ENCODE measurements at regions not wholly inside any gene's neighbourhood (a gene's known extent, or its start where the extent isn't known, plus 50 kb on each side); places are given as distances from the start of the nearest gene placed in this dataset.

DNA sequence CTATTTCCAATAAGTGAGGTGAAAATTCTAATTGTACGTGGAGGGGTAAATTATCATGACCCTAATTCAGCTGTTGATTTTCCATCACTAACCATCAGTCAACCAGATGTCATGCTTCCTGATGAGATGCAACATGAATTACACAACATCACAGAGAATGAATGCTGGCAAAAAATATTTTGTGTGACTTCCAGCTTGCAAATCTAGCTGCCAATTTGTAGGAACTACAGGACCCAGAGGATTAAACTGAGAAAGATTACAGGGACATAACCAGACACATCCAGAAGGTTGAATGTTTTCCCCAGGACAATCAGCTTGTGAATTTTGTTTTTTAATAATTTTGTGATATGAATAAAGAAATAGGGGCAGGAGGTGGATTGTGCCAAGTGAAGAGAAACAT is 349.0 kb upstream of the ATP10A start:
- no peak for TF ChIP-seq GATA3 (IDR thresholded peaks at IDR 0.05; ENCODE audit: low read depth, low read length)
- TF ChIP-seq GATA2 (IDR thresholded peaks at IDR 0.05; ENCODE audit: low read depth, low read length), result no peak

- TF ChIP-seq GATA2 (IDR thresholded peaks at IDR 0.05; ENCODE audit: low read depth, low read length) (no peak), GATA3 (IDR thresholded peaks at IDR 0.05; ENCODE audit: low read depth, low read length) (no peak)
These were observed 347.9 kb upstream of the ATP10A start for GRCh38 chr15:26210980-26211379.

- TF ChIP-seq GATA3 (IDR thresholded peaks at IDR 0.05; ENCODE audit: low read depth, low read length) (no peak), GATA2 (IDR thresholded peaks at IDR 0.05; ENCODE audit: low read depth, low read length) (no peak)
These were observed 338.2 kb upstream of the ATP10A start for GRCh38 chr15:26201177-26201858.

DNA sequence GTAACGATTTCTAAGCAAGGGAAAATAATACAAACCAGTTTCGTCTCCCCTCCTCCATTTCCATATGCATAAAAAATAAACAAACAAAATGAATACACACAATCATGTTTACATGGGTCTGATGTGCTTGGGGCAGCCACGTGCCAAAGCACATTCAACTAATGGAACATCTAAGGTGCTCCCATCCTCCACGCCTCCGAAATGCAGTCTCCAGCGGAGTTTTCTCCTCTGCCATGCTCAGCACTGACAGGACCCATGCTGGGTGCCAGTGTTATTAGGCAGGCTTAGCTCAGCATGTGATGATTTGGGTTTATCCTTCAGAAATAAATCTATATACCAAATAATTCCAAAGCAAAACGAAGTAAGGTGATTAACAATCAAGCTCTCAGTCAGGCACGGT is 337.3 kb upstream of the ATP10A start:
- TF ChIP-seq GATA3 (IDR thresholded peaks at IDR 0.05; ENCODE audit: low read depth, low read length), result no peak
- no peak for TF ChIP-seq GATA2 (IDR thresholded peaks at IDR 0.05; ENCODE audit: low read depth, low read length)

GRCh38 chr15:26197719-26198118 is 334.6 kb upstream of the ATP10A start:
- TF ChIP-seq GATA2 (IDR thresholded peaks at IDR 0.05; ENCODE audit: low read depth, low read length) (no peak), GATA3 (IDR thresholded peaks at IDR 0.05; ENCODE audit: low read depth, low read length) (no peak)

DNA sequence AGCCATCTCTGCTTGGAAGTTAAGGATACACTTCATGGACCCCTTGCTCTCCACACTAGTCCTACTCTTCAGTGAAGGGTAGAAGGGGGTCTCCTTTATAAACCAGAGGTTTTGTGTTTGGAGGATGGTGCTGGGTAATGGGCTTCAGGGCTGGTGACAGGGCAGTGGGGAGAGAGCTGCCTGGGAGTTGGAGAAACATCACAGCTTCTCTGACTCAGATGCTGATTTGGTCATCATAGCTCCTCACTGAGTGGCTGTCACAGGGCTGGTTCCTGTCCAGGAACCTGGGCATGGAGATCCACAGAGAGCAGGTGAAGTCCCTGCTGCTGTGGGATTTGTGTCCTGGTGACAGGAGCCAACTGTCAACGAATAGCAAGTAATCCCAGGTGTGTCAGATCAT is 333.9 kb upstream of the ATP10A start:
- TF ChIP-seq GATA2 (IDR thresholded peaks at IDR 0.05; ENCODE audit: low read depth, low read length), result no peak

DNA sequence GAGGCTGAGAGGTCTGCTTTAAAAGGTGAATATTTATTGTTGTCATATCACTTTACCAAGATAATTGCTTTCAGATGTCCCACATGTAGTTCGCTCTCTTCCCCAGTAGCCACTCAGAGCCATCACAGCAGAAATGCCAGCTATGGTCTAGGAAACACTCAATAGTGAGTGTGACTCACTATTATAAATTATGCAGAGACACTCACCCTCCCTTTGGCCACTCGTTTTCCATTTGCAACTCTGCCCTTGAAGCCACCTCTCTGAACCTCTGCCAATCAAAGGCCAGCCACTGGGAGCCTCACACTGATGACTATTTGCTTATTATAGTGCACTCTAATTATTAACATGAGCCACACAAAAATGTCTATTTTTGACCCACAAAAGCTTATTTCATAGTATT is 328.1 kb upstream of the ATP10A start:
- TF ChIP-seq GATA3 (IDR thresholded peaks at IDR 0.05; ENCODE audit: low read depth, low read length) (no peak), GATA2 (IDR thresholded peaks at IDR 0.05; ENCODE audit: low read depth, low read length) (no peak)

DNA sequence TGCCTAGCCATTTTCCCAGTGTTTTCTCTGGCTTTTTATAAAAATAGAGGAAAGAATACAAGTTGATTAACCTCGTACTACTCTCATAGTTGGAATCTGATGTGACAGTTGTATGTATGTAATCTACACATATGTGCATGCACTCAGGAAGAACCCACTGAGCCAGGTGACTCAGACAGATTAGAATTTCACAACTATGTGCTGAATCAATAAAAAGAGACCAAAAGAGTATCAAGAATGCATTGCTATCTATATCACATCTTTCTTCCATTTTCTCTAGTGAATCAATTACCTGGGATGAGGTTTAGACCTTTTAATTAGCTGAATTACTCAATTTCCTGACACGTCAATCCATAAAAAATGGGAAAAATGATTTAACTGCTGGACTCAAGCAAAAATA is 319.3 kb upstream of the ATP10A start:
- TF ChIP-seq GATA2 (IDR thresholded peaks at IDR 0.05; ENCODE audit: low read depth, low read length), result no peak
- TF ChIP-seq GATA3 (IDR thresholded peaks at IDR 0.05; ENCODE audit: low read depth, low read length), result no peak

GRCh38 chr15:26179906-26180305 is 316.8 kb upstream of the ATP10A start:
- TF ChIP-seq GATA2 (IDR thresholded peaks at IDR 0.05; ENCODE audit: low read depth, low read length) (no peak), GATA3 (IDR thresholded peaks at IDR 0.05; ENCODE audit: low read depth, low read length) (no peak)

GRCh38 chr15:26178640-26179220 is 315.6 kb upstream of the ATP10A start:
- TF ChIP-seq GATA2 (IDR thresholded peaks at IDR 0.05; ENCODE audit: low read depth, low read length) (no peak), GATA3 (IDR thresholded peaks at IDR 0.05; ENCODE audit: low read depth, low read length) (no peak)

DNA sequence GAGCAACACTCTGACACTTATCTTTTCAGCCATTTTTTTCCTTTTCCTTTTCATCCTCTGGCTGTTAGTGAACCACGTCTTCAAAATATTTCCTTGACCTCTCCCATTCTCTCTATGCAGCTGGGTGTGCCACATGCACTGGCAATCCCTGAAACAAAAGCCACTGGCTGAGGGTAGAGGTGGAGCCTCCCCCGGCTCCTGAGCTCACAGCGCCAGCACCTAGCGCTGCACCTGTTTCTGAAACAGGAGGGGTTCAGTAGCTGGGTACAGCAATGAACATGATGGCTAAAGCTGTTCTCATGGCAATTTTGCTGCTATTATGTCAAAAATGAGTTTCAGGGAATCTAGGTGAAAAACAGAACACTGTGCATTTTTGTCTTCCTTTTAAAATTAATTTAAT is 314.7 kb upstream of the ATP10A start:
- TF ChIP-seq GATA3 (IDR thresholded peaks at IDR 0.05; ENCODE audit: low read depth, low read length) (no peak), GATA2 (IDR thresholded peaks at IDR 0.05; ENCODE audit: low read depth, low read length) (no peak)

GRCh38 chr15:26176831-26177230 is 313.7 kb upstream of the ATP10A start:
- no peak for TF ChIP-seq GATA3 (IDR thresholded peaks at IDR 0.05; ENCODE audit: low read depth, low read length)
- no peak for TF ChIP-seq GATA2 (IDR thresholded peaks at IDR 0.05; ENCODE audit: low read depth, low read length)

GRCh38 chr15:26171266-26171665 is 308.1 kb upstream of the ATP10A start:
- TF ChIP-seq GATA2 (IDR thresholded peaks at IDR 0.05; ENCODE audit: low read depth, low read length), result no peak
- TF ChIP-seq GATA3 (IDR thresholded peaks at IDR 0.05; ENCODE audit: low read depth, low read length), result no peak

DNA sequence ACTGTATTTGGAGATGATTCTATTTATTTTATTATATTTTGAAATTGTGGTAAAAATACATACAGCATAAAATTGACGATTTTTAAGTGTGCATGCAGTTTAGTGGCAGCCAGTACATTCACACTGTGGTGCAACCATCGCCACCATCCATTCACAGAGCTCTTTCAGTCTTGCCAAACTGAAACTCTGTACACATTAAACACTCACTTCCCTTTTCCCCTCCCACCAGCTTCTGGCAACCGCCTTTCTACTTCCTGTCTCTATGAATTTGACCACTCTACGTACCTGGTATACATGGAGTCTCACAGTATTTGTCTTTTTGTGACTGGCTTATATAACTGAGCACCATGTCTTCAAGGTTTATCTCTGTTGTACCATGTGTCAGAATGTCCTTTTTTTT is 303.3 kb upstream of the ATP10A start:
- TF ChIP-seq GATA3 (IDR thresholded peaks at IDR 0.05; ENCODE audit: low read depth, low read length) (no peak), GATA2 (IDR thresholded peaks at IDR 0.05; ENCODE audit: low read depth, low read length) (no peak)

DNA sequence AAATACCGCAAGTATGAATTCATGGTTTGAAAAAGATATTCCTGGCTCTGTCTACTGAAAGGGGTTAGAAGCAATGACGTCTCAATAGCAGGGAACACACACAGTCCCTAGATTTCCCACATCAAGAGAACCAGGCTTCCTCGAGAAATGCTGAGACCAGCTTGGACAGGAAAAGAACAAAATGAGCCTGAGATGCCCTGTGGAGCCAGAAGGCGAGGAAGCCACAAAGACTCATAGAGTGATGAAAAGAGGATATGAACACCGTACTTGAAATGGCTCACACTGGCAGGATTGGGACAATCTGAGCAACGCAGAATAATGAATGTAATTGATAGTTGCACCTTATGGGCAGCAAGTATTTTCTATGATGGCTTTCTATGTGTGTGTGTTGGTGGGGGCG is 302.4 kb upstream of the ATP10A start:
- TF ChIP-seq GATA3 (IDR thresholded peaks at IDR 0.05; ENCODE audit: low read depth, low read length) (no peak), GATA2 (IDR thresholded peaks at IDR 0.05; ENCODE audit: low read depth, low read length) (no peak)

GRCh38 chr15:26160343-26160742 is 297.2 kb upstream of the ATP10A start:
- TF ChIP-seq GATA3 (IDR thresholded peaks at IDR 0.05; ENCODE audit: low read depth, low read length) (no peak), GATA2 (IDR thresholded peaks at IDR 0.05; ENCODE audit: low read depth, low read length) (no peak)

Measured in SH-SY5Y (cell line).